Upper lobe of left lung (tissue), 6 donors: ENCODE measurements at regions not wholly inside any gene's neighbourhood (a gene's known extent, or its start where the extent isn't known, plus 50 kb on each side); places are given as distances from the start of the nearest gene placed in this dataset.

Source experiments
- ATAC-seq, 2 donors: fragments of 200-7000 bp; cut with Tn5 transposase; one replicate each; pipeline ENCODE4 v1.9.1; 2022; ENCODE audit warnings: mild to moderate bottlenecking in 2 of 2, moderate library complexity in 2 of 2; ENCODE audit not compliant: low FRiP score in 2 of 2
- DNase-seq, 2 donors: peaks; one replicate each; pipeline ENCODE4 v3.0.0-alpha.2; 2019 to 2020
- H3K27ac ChIP-seq, 4 donors: fragments of 200-600 bp; sonication (generic); one replicate each; pipeline ENCODE4 v1.5.1; 2016 to 2019
- H3K27me3 ChIP-seq, 4 donors: fragments of 200-600 bp; sonication (generic); one replicate each; pipeline ENCODE4 v1.5.1; 2017 to 2019
- H3K36me3 ChIP-seq, 4 donors: fragments of 200-600 bp; sonication (generic); one replicate each; pipeline ENCODE4 v1.5.1; 2016 to 2019
- H3K4me1 ChIP-seq, 4 donors: fragments of 200-600 bp; sonication (generic); one replicate each; pipeline ENCODE4 v1.5.1; 2018 to 2019
- H3K4me3 ChIP-seq, 4 donors: fragments of 200-600 bp; sonication (generic); one replicate each; pipeline ENCODE4 v1.5.1; 2017 to 2019; ENCODE audit warnings: mild to moderate bottlenecking in 2 of 4, moderate library complexity in 1 of 4
- H3K9me3 ChIP-seq, 4 donors: fragments of 200-600 bp; sonication (generic); one replicate each; pipeline ENCODE4 v1.5.1; 2018 to 2019
- EP300 ChIP-seq, 4 donors: sonication (generic); formaldehyde crosslinking; IDR thresholded peaks; one replicate each; pipeline ENCODE4 v1.5.1; 2017; ENCODE audit warnings: antibody characterized with exemption in 4 of 4, control low read depth in 2 of 4
- POLR2A ChIP-seq, 4 donors: fragments of 450-650 bp; IDR thresholded peaks; one replicate each; pipeline ENCODE4 v1.5.1; 2016 to 2017; ENCODE audit warnings: antibody characterized with exemption in 4 of 4, mild to moderate bottlenecking in 2 of 4
- POLR2AphosphoS5 ChIP-seq, 2 donors: sonication (generic); formaldehyde crosslinking; IDR thresholded peaks; one replicate each; pipeline ENCODE4 v1.5.1; 2017; ENCODE audit warnings: antibody characterized with exemption in 2 of 2
- WGBS, 2 donors: methylation state at CpG; one replicate each; pipeline ENCODE4 v1.1.5; 2017 to 2018; 5-methylcytosine and 5-hydroxymethylcytosine counted together
- TF ChIP-seq, protein P1 (sequence below), 6 experiments: fragments of 450-650 bp in 4 of 6; fragments of 200-600 bp in 2 of 6; sonication (generic) in 2 of 6; IDR thresholded peaks; one replicate each; pipeline ENCODE4 v1.5.1; 2016 to 2019; ENCODE audit warnings: antibody characterized with exemption in 6 of 6
- donor health status: DM: no; HTN: no; CAD: no; lungs with moderate emphysema.
- donor health status: DM: no; HTN: yes; CAD: no; lungs with severe emphysema.

DNA sequence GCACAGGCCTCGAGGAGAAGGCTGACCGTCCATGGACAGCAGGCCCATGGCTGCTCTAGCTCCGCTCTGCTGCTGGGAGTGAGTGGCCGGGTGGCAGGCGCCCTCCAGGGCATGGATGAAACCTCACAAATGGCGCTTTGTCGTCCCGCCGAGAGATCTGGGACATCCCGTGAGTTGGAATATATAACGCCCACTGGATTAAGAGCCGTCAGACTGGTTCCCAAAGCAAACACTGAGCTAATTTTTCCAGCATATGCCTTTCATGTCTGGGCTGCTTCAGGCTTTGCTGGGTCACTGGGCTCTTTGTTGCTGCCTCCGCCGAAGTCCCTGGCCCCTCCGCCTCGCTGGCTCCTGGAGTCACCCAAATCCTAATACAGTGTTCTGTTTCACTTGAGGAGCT lies 266.3 kb downstream of the FOXL1 start:
- Histone ChIP-seq H3K4me3 (no peak overlapping the region), H3K9me3 (no peaks in the 10 kb centered on the region), H3K27me3 (no peaks in the 10 kb centered on the region), H3K36me3 (no peaks in the 10 kb centered on the region), H3K27ac (no peak overlapping the region), H3K4me1 (no peaks in the 10 kb centered on the region)
- DNase-seq (peak in 1 of 2 donors; percentile 46), ATAC-seq (no peak)
- WGBS, 2 donors = 74 to 97% methylated on average over 14 to 16 of the region's 16 CpGs
- no peak for TF ChIP-seq EP300 (IDR thresholded peaks at IDR 0.05)
- no peak for TF ChIP-seq POLR2A (IDR thresholded peaks at IDR 0.05)
- TF ChIP-seq, protein P1, sequence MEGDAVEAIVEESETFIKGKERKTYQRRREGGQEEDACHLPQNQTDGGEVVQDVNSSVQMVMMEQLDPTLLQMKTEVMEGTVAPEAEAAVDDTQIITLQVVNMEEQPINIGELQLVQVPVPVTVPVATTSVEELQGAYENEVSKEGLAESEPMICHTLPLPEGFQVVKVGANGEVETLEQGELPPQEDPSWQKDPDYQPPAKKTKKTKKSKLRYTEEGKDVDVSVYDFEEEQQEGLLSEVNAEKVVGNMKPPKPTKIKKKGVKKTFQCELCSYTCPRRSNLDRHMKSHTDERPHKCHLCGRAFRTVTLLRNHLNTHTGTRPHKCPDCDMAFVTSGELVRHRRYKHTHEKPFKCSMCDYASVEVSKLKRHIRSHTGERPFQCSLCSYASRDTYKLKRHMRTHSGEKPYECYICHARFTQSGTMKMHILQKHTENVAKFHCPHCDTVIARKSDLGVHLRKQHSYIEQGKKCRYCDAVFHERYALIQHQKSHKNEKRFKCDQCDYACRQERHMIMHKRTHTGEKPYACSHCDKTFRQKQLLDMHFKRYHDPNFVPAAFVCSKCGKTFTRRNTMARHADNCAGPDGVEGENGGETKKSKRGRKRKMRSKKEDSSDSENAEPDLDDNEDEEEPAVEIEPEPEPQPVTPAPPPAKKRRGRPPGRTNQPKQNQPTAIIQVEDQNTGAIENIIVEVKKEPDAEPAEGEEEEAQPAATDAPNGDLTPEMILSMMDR (IDR thresholded peaks at IDR 0.05) = no peak
- no peak for TF ChIP-seq POLR2AphosphoS5 (IDR thresholded peaks at IDR 0.05)

DNA sequence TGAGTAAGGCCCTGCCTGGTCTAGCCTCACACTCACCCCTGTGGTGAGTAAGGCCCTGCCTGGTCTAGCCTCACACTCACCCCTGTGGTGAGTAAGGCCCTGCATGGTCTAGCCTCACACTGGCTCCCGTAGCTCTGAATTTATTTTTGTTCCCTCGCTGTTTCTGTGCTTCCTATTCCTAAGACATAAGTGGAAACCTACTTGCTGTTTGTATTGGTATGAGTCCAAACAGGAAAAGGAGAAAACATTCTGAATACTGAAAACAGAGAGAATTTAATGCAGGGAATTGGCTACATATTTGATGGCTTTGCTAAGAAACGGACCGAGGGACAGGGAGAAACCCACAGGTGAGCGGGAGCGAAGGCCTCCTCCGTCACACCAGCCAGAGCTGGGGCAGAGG lies 267.8 kb downstream of the FOXL1 start:
- no peak overlapping the region for H3K27ac ChIP-seq
- DNase-seq (no peak), ATAC-seq (no peak)
- H3K27me3 ChIP-seq = no peaks in the 10 kb centered on the region
- H3K36me3 ChIP-seq = no peaks in the 10 kb centered on the region
- TF ChIP-seq POLR2A (IDR thresholded peaks at IDR 0.05) = no peak
- no peak overlapping the region for H3K4me3 ChIP-seq
- no peaks in the 10 kb centered on the region for H3K4me1 ChIP-seq
- H3K9me3 ChIP-seq = no peaks in the 10 kb centered on the region
- WGBS, 2 donors = 83 to 87% methylated on average over 7 of the region's 7 CpGs

GRCh38 chr16:86848821-86849220 lies 270.5 kb downstream of the FOXL1 start:
- DNase-seq (no peak), ATAC-seq (no peak)
- Histone ChIP-seq H3K4me1 (no peaks in the 10 kb centered on the region), H3K36me3 (no peaks in the 10 kb centered on the region), H3K27ac (no peak overlapping the region), H3K9me3 (no peaks in the 10 kb centered on the region), H3K4me3 (no peak overlapping the region), H3K27me3 (no peaks in the 10 kb centered on the region)
- 67 to 68% methylated on average over 8 of the region's 8 CpGs for WGBS, 2 donors
- TF ChIP-seq POLR2A (IDR thresholded peaks at IDR 0.05) = no peak
- TF ChIP-seq, protein P1 (IDR thresholded peaks at IDR 0.05) = no peak
- no peak for TF ChIP-seq POLR2AphosphoS5 (IDR thresholded peaks at IDR 0.05)
- TF ChIP-seq EP300 (IDR thresholded peaks at IDR 0.05) = no peak

GRCh38 chr16:86850670-86851069 lies 272.3 kb downstream of the FOXL1 start:
- ATAC-seq (no peak), DNase-seq (no peak)
- H3K9me3 ChIP-seq = no peaks in the 10 kb centered on the region
- H3K36me3 ChIP-seq = no peaks in the 10 kb centered on the region
- no peak overlapping the region for H3K4me3 ChIP-seq
- 39 to 55% methylated on average over 11 to 12 of the region's 12 CpGs for WGBS, 2 donors
- TF ChIP-seq, protein P1 (IDR thresholded peaks at IDR 0.05) = no peak
- TF ChIP-seq POLR2AphosphoS5 (IDR thresholded peaks at IDR 0.05) (no peak), EP300 (IDR thresholded peaks at IDR 0.05) (no peak), POLR2A (IDR thresholded peaks at IDR 0.05) (no peak)
- H3K27me3 ChIP-seq = no peaks in the 10 kb centered on the region
- H3K4me1 ChIP-seq = no peaks in the 10 kb centered on the region
- H3K27ac ChIP-seq = no peak overlapping the region

GRCh38 chr16:86852135-86852534 lies 273.8 kb downstream of the FOXL1 start:
- no peaks in the 10 kb centered on the region for H3K36me3 ChIP-seq
- ATAC-seq (no peak), DNase-seq (no peak)
- H3K4me3 ChIP-seq = no peak overlapping the region
- WGBS, 2 donors = 96 to 100% methylated on average over 2 of the region's 2 CpGs
- no peaks in the 10 kb centered on the region for H3K9me3 ChIP-seq
- no peak overlapping the region for H3K27ac ChIP-seq
- no peaks in the 10 kb centered on the region for H3K4me1 ChIP-seq
- TF ChIP-seq EP300 (IDR thresholded peaks at IDR 0.05) (no peak), POLR2AphosphoS5 (IDR thresholded peaks at IDR 0.05) (no peak), POLR2A (IDR thresholded peaks at IDR 0.05) (no peak)
- TF ChIP-seq, protein P1 (IDR thresholded peaks at IDR 0.05) = no peak
- no peaks in the 10 kb centered on the region for H3K27me3 ChIP-seq
